Epithelial cell of proximal tubule (primary cell): ENCODE measurements at regions not wholly inside any gene's neighbourhood (a gene's known extent, or its start where the extent isn't known, plus 50 kb on each side); places are given as distances from the start of the nearest gene placed in this dataset.

Experiments
- DNase-seq: peaks from one replicate; pipeline ENCODE4 v3.0.0-alpha.2; 2011; ENCODE audit warnings: low read depth
- H3K4me3 ChIP-seq: 2 replicates; pipeline ENCODE4 v1.5.1; 2011; ENCODE audit warnings: low read depth, mild to moderate bottlenecking, low read length
- TF ChIP-seq, protein P1 (sequence below): conservative IDR thresholded peaks from 2 replicates; pipeline ENCODE4 v1.5.1; 2012; ENCODE audit warnings: low read depth, mild to moderate bottlenecking, low read length

- TF ChIP-seq, protein P1, sequence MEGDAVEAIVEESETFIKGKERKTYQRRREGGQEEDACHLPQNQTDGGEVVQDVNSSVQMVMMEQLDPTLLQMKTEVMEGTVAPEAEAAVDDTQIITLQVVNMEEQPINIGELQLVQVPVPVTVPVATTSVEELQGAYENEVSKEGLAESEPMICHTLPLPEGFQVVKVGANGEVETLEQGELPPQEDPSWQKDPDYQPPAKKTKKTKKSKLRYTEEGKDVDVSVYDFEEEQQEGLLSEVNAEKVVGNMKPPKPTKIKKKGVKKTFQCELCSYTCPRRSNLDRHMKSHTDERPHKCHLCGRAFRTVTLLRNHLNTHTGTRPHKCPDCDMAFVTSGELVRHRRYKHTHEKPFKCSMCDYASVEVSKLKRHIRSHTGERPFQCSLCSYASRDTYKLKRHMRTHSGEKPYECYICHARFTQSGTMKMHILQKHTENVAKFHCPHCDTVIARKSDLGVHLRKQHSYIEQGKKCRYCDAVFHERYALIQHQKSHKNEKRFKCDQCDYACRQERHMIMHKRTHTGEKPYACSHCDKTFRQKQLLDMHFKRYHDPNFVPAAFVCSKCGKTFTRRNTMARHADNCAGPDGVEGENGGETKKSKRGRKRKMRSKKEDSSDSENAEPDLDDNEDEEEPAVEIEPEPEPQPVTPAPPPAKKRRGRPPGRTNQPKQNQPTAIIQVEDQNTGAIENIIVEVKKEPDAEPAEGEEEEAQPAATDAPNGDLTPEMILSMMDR = no peak
- peak; percentile 35 for DNase-seq
- H3K4me3 ChIP-seq = no peak overlapping the region
These were observed 85.7 kb upstream of the ITM2A start for GRCh38 chrX:79452881-79453280.

- TF ChIP-seq, protein P1 = no peak
- no peak for DNase-seq
- H3K4me3 ChIP-seq = no peak overlapping the region
These were observed 77.6 kb upstream of the ITM2A start for GRCh38 chrX:79444694-79445210.

DNA sequence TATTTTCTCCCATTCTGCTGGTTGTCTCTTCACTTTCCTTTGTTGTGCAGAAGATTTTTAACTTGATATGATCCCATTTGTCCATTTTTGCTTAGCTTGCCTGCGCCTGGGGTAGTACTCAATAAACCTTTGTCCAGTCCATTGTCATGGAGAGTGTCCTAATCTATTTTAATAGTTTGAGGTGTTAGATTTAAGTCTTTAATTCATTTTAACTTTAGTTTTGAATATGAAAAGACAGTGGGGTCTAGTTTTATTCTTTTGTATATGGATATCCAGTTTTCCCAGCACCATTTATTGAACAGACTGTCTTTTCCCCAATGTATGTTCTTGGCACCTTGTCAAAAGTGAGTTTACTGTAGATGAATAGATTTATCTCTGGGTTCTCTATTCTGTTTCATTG lies 76.0 kb upstream of the ITM2A start:
- no peak for DNase-seq
- H3K4me3 ChIP-seq = no peak overlapping the region
- TF ChIP-seq, protein P1 = no peak

DNA sequence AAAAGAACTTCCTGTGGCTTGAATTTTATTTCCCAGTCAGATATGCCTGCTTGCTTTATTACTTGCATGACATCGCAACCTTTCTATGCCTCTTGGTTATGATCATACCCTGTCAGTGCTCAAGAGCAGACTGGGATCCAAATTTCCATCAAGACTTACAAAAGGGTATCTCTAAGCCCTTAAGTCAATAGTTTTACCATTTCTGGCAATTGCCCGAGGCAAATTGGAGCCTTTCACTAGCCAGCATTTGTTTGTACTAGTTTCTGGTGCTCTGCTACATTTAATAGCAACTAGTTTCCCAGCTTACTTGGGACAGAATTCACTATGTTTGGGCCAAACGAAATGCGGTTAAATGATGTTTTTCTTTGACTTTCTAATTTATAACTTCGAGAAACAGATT lies 73.2 kb upstream of the ITM2A start:
- TF ChIP-seq, protein P1 = no peak
- H3K4me3 ChIP-seq = no peak overlapping the region
- no peak for DNase-seq
